CD14-positive monocyte (primary cell): ENCODE measurements at regions not wholly inside any gene's neighbourhood (a gene's known extent, or its start where the extent isn't known, plus 50 kb on each side); places are given as distances from the start of the nearest gene placed in this dataset.

ENCODE experiments used
- DNase-seq, 3 donors: peaks; one replicate each; pipeline ENCODE4 v3.0.0-alpha.2; 2011 to 2022
- H2AFZ ChIP-seq: 2 replicates; pipeline ENCODE4 v1.6.0; 2012; ENCODE audit warnings: mild to moderate bottlenecking, low read depth, low read length, inconsistent platforms; ENCODE audit not compliant: insufficient read depth, poor library complexity, severe bottlenecking
- H3K27ac ChIP-seq, 2 donors: 1 replicate in 1 of 2; 2 replicates in 1 of 2; pipeline ENCODE4 v1.5.1; 2012 to 2013; ENCODE audit warnings: low read length in 2 of 2, control low read depth in 1 of 2, inconsistent platforms in 1 of 2, low read depth in 1 of 2, mild to moderate bottlenecking in 1 of 2
- H3K27me3 ChIP-seq, 2 donors: one replicate each; pipeline versions ENCODE4 v1.6.0 to v1.6.1; 2011 to 2013; ENCODE audit warnings: low read length in 2 of 2; ENCODE audit not compliant: control insufficient read depth in 2 of 2, insufficient read depth in 2 of 2
- H3K36me3 ChIP-seq, 2 donors: replicated peaks in 1 of 2; 1 replicate in 1 of 2; 2 replicates in 1 of 2; pipeline versions ENCODE4 v1.5.1 to v1.6.1; 2012 to 2013; ENCODE audit warnings: low read length in 2 of 2, control low read depth in 1 of 2, inconsistent platforms in 1 of 2, mild to moderate bottlenecking in 1 of 2; ENCODE audit not compliant: insufficient read depth in 2 of 2, control insufficient read depth in 1 of 2
- H3K4me1 ChIP-seq, 2 donors: 1 replicate in 1 of 2; 2 replicates in 1 of 2; pipeline versions ENCODE4 v1.5.1 to v1.6.1; 2012 to 2013; ENCODE audit warnings: low read length in 2 of 2, control low read depth in 1 of 2, inconsistent platforms in 1 of 2, mild to moderate bottlenecking in 1 of 2, moderate library complexity in 1 of 2; ENCODE audit not compliant: insufficient read depth in 2 of 2, control insufficient read depth in 1 of 2
- H3K4me2 ChIP-seq: replicated peaks from 2 replicates; pipeline ENCODE3; 2012; ENCODE audit warnings: low read length, moderate library complexity, mild to moderate bottlenecking; ENCODE audit not compliant: poor library complexity, severe bottlenecking; ENCODE audit errors: extremely low read depth
- H3K4me3 ChIP-seq, 3 experiments: fragments of 200-600 bp in 1 of 3; sonication (generic) in 1 of 3; replicated peaks in 1 of 3; 1 replicate in 2 of 3; 2 replicates in 1 of 3; pipeline ENCODE4 v1.5.1; 2011 to 2013; ENCODE audit warnings: low read length in 3 of 3, mild to moderate bottlenecking in 3 of 3, control low read depth in 2 of 3, low read depth in 2 of 3, inconsistent platforms in 1 of 3, moderate library complexity in 1 of 3
- H3K79me2 ChIP-seq: 2 replicates; pipeline ENCODE4 v1.6.0; 2012; ENCODE audit warnings: mild to moderate bottlenecking, control low read depth, inconsistent platforms, low read length, moderate library complexity; ENCODE audit not compliant: insufficient read depth
- H3K9ac ChIP-seq: 2 replicates; pipeline ENCODE4 v1.6.0; 2017; ENCODE audit warnings: low read length, mild to moderate bottlenecking; ENCODE audit not compliant: insufficient read depth, poor library complexity, severe bottlenecking
- H3K9me3 ChIP-seq, 2 donors: replicated peaks in 1 of 2; 1 replicate in 1 of 2; 2 replicates in 1 of 2; pipeline versions ENCODE4 v1.5.1 to v1.6.1; 2012 to 2013; ENCODE audit warnings: low read length in 2 of 2, control low read depth in 1 of 2; ENCODE audit not compliant: control insufficient read depth in 1 of 2, insufficient read depth in 1 of 2
- H4K20me1 ChIP-seq: 2 replicates; pipeline ENCODE4 v1.6.0; 2012; ENCODE audit warnings: mild to moderate bottlenecking, low read length, control low read depth, moderate library complexity; ENCODE audit not compliant: insufficient read depth
- H3K27ac Mint-ChIP-seq, 7 donors: one replicate each; pipeline ENCODE4 v1.8.0; 2020; ENCODE audit warnings: mild to moderate bottlenecking in 7 of 7, mixed read lengths in 7 of 7, moderate library complexity in 6 of 7, inconsistent platforms in 2 of 7
- H3K27me3 Mint-ChIP-seq, 3 donors: one replicate each; pipeline ENCODE4 v1.8.0; 2021 to 2022; ENCODE audit warnings: low read depth in 3 of 3, mild to moderate bottlenecking in 3 of 3, mixed read lengths in 3 of 3, moderate library complexity in 3 of 3, inconsistent platforms in 1 of 3
- H3K36me3 Mint-ChIP-seq, 2 donors: one replicate each; pipeline ENCODE4 v1.8.0; 2020; ENCODE audit warnings: mixed read lengths in 2 of 2, inconsistent platforms in 1 of 2, mild to moderate bottlenecking in 1 of 2
- H3K4me1 Mint-ChIP-seq: one replicate; pipeline ENCODE4 v1.8.0; 2020; ENCODE audit warnings: mild to moderate bottlenecking, mixed read lengths
- H3K4me3 Mint-ChIP-seq, 2 donors: one replicate each; pipeline ENCODE4 v1.8.0; 2020; ENCODE audit warnings: mild to moderate bottlenecking in 2 of 2, mixed read lengths in 2 of 2, moderate library complexity in 1 of 2
- H3K9me3 Mint-ChIP-seq, 7 donors: one replicate each; pipeline ENCODE4 v1.8.0; 2020 to 2022; ENCODE audit warnings: mixed read lengths in 7 of 7, mild to moderate bottlenecking in 6 of 7, moderate library complexity in 6 of 7, inconsistent platforms in 2 of 7
- CTCF ChIP-seq: fragments of 200-600 bp; IDR thresholded peaks from one replicate; pipeline ENCODE4 v1.8.0; 2022; ENCODE audit warnings: antibody characterized with exemption, mild to moderate bottlenecking
- WGBS: methylation state at CpG from one replicate; pipeline ENCODE4 v1.1.5; 2013; ENCODE audit warnings: missing lambda C conversion rate; ENCODE audit not compliant: insufficient coverage; 5-methylcytosine and 5-hydroxymethylcytosine counted together
- intact Hi-C, 2 donors: fragments of 100-400 bp; cut with micrococcal nuclease; formaldehyde crosslinking; loops; one replicate each; pipeline versions ENCODE4 v1.15.0 to v1.15.1; 2023

- Histone ChIP-seq H3K4me1 (no peaks in the 10 kb centered on the region), H3K9ac (no peak overlapping the region), H3K27me3 (no peaks in the 10 kb centered on the region), H4K20me1 (no peaks in the 10 kb centered on the region), H3K4me2 (no peak overlapping the region), H3K36me3 (no peaks in the 10 kb centered on the region), H3K27ac (no peak overlapping the region), H3K79me2 (no peaks in the 10 kb centered on the region), H3K4me3 (no peak overlapping the region), H2AFZ (no peak overlapping the region), H3K9me3 (no peaks in the 10 kb centered on the region)
- Mint-ChIP-seq H3K9me3 (peaks cover 0 to 8% (median 2%) of the 10 kb centered on the region in 7 donors), H3K27ac (no peak overlapping the region), H3K4me3 (no peak overlapping the region), H3K4me1 (no peaks in the 10 kb centered on the region), H3K27me3 (peaks cover 0 to 1% (median 0%) of the 10 kb centered on the region in 3 donors), H3K36me3 (no peaks in the 10 kb centered on the region)
- no peak for TF ChIP-seq CTCF
- no peak for DNase-seq
- WGBS, result no CpG with 5 or more reads among the region's 1 CpG
- intact Hi-C loops, result no loop called here
Measured at GRCh38 chr6:54515713-54516112, 207.5 kb downstream of the TINAG start.

- intact Hi-C loops, result no loop called here
- H3K27ac Mint-ChIP-seq, result no peak overlapping the region
Measured at GRCh38 chr6:54516321-54516720, 208.1 kb downstream of the TINAG start.

More at GRCh38 chr6:54516321-54516720, 208.1 kb downstream of the TINAG start:
- TF ChIP-seq CTCF, result no peak
- no peaks in the 10 kb centered on the region for H3K79me2 ChIP-seq
- Mint-ChIP-seq H3K9me3 (peaks cover 0 to 9% (median 2%) of the 10 kb centered on the region in 7 donors), H3K27me3 (peaks cover 0 to 1% (median 0%) of the 10 kb centered on the region in 3 donors), H3K4me3 (no peak overlapping the region), H3K4me1 (no peaks in the 10 kb centered on the region), H3K36me3 (no peaks in the 10 kb centered on the region)
- no peaks in the 10 kb centered on the region for H3K9me3 ChIP-seq
- H4K20me1 ChIP-seq, result no peaks in the 10 kb centered on the region
- WGBS, result no CpG with 5 or more reads among the region's 1 CpG
- H3K9ac ChIP-seq, result no peak overlapping the region
- no peak overlapping the region for H3K4me2 ChIP-seq
- no peak overlapping the region for H3K27ac ChIP-seq
- no peak overlapping the region for H2AFZ ChIP-seq
- no peak for DNase-seq
- no peaks in the 10 kb centered on the region for H3K27me3 ChIP-seq
- no peak overlapping the region for H3K4me3 ChIP-seq
- no peaks in the 10 kb centered on the region for H3K36me3 ChIP-seq
- no peaks in the 10 kb centered on the region for H3K4me1 ChIP-seq
